GM23338 (cell line): ENCODE measurements at regions not wholly inside any gene's neighbourhood (a gene's known extent, or its start where the extent isn't known, plus 50 kb on each side); places are given as distances from the start of the nearest gene placed in this dataset.

ENCODE experiments used
- ATAC-seq: fragments of 200-7000 bp; cut with Tn5 transposase; 3 replicates; pipeline ENCODE4 v1.9.1; 2020
- DNase-seq: peaks from one replicate; pipeline ENCODE4 v3.0.0-alpha.2; 2015; ENCODE audit warnings: low spot score
- H2AFZ ChIP-seq: fragments of 200-600 bp; sonication (generic); 2 replicates; pipeline ENCODE4 v1.8.0; 2016; ENCODE audit warnings: antibody characterized with exemption, mild to moderate bottlenecking, moderate library complexity
- H3F3A ChIP-seq: fragments of 200-600 bp; sonication (generic); replicated peaks from 2 replicates; pipeline ENCODE4 v1.8.0; 2017; ENCODE audit warnings: antibody characterized with exemption, mixed run types, low read depth
- H3K27ac ChIP-seq: fragments of 200-600 bp; sonication (generic); 2 replicates; pipeline ENCODE4 v1.6.1; 2016; ENCODE audit warnings: low read depth
- H3K27me3 ChIP-seq: fragments of 200-600 bp; sonication (generic); 2 replicates; pipeline ENCODE4 v1.8.0; 2016; ENCODE audit warnings: mild to moderate bottlenecking, mixed run types, moderate library complexity; ENCODE audit not compliant: insufficient read depth
- H3K36me3 ChIP-seq: fragments of 200-600 bp; sonication (generic); 2 replicates; pipeline ENCODE4 v1.8.0; 2016; ENCODE audit warnings: mild to moderate bottlenecking; ENCODE audit not compliant: insufficient read depth
- H3K4me1 ChIP-seq: fragments of 200-600 bp; sonication (generic); 2 replicates; pipeline ENCODE4 v1.8.0; 2016; ENCODE audit warnings: mild to moderate bottlenecking, moderate library complexity; ENCODE audit not compliant: insufficient read depth
- H3K4me2 ChIP-seq: fragments of 200-600 bp; sonication (generic); 2 replicates; pipeline ENCODE4 v1.7.1; 2017; ENCODE audit warnings: mixed run types
- H3K4me3 ChIP-seq: fragments of 200-600 bp; sonication (generic); 2 replicates; pipeline ENCODE4 v1.6.1; 2016; ENCODE audit warnings: mixed run types
- H3K79me2 ChIP-seq: fragments of 200-600 bp; sonication (generic); replicated peaks from 2 replicates; pipeline ENCODE4 v1.8.0; 2017; ENCODE audit warnings: mild to moderate bottlenecking; ENCODE audit not compliant: insufficient read depth
- H3K9me2 ChIP-seq: fragments of 200-600 bp; sonication (generic); 2 replicates; pipeline ENCODE4 v1.8.0; 2017; ENCODE audit not compliant: insufficient read depth
- H4K20me1 ChIP-seq: fragments of 200-600 bp; sonication (generic); replicated peaks from 2 replicates; pipeline ENCODE4 v1.8.0; 2017; ENCODE audit warnings: mild to moderate bottlenecking; ENCODE audit not compliant: insufficient read depth
- H3K27ac Mint-ChIP-seq: 2 replicates; pipeline ENCODE4 v1.8.0; 2020; ENCODE audit warnings: inconsistent platforms, mild to moderate bottlenecking, moderate library complexity, mixed read lengths
- H3K27me3 Mint-ChIP-seq: 3 replicates; pipeline ENCODE4 v1.8.0; 2022; ENCODE audit warnings: low read depth, mild to moderate bottlenecking, moderate library complexity, mixed read lengths, inconsistent platforms; ENCODE audit not compliant: insufficient read depth, poor library complexity
- H3K36me3 Mint-ChIP-seq: 3 replicates; pipeline ENCODE4 v1.8.0; 2021; ENCODE audit warnings: low read depth, mild to moderate bottlenecking, inconsistent platforms, moderate library complexity, mixed read lengths
- H3K4me1 Mint-ChIP-seq: 3 replicates; pipeline ENCODE4 v1.8.0; 2020; ENCODE audit warnings: mild to moderate bottlenecking, inconsistent platforms, mixed read lengths
- H3K4me3 Mint-ChIP-seq: 3 replicates; pipeline ENCODE4 v1.8.0; 2021; ENCODE audit warnings: moderate library complexity, mild to moderate bottlenecking, inconsistent platforms, mixed read lengths
- H3K9me3 Mint-ChIP-seq: 3 replicates; pipeline ENCODE4 v1.8.0; 2020; ENCODE audit warnings: moderate library complexity, mild to moderate bottlenecking, inconsistent platforms, mixed read lengths
- CREB1 ChIP-seq: fragments of 250-450 bp; sonication (Bioruptor Pico); IDR thresholded peaks from 2 replicates; pipeline ENCODE4 v1.5.0; 2020; ENCODE audit warnings: low read depth, mild to moderate bottlenecking, moderate library complexity
- EZH2 ChIP-seq: fragments of 200-600 bp; sonication (generic); IDR thresholded peaks from one replicate; pipeline ENCODE4 v1.8.0; 2017; ENCODE audit warnings: antibody characterized with exemption, mild to moderate bottlenecking, low read depth; ENCODE audit not compliant: unreplicated experiment
- EZH2phosphoT487 ChIP-seq: fragments of 200-600 bp; sonication (generic); IDR thresholded peaks from one replicate; pipeline ENCODE4 v1.8.1; 2018; ENCODE audit warnings: antibody characterized with exemption; ENCODE audit not compliant: unreplicated experiment
- JUNB ChIP-seq: IDR thresholded peaks from one replicate; pipeline ENCODE4 v1.6.1; 2016; ENCODE audit warnings: antibody characterized with exemption; ENCODE audit not compliant: unreplicated experiment
- NANOG ChIP-seq: IDR thresholded peaks from 2 replicates; pipeline ENCODE4 v1.6.1; 2016; ENCODE audit warnings: antibody characterized with exemption, borderline replicate concordance
- POLR2AphosphoS5 ChIP-seq: IDR thresholded peaks from 2 replicates; pipeline ENCODE4 v1.6.1; 2016; ENCODE audit warnings: antibody characterized with exemption, low read depth
- STAT1 ChIP-seq: IDR thresholded peaks from one replicate; pipeline ENCODE4 v1.6.1; 2016; ENCODE audit warnings: antibody characterized with exemption; ENCODE audit not compliant: unreplicated experiment
- ZNF114 ChIP-seq: fragments of 250-450 bp; sonication (Bioruptor Pico); IDR thresholded peaks from 2 replicates; pipeline ENCODE4 v1.5.0; 2020; ENCODE audit warnings: mild to moderate bottlenecking, moderate library complexity
- ZNF331 ChIP-seq: fragments of 250-450 bp; sonication (Bioruptor Pico); IDR thresholded peaks from 2 replicates; pipeline ENCODE4 v1.5.0; 2020; ENCODE audit warnings: low read depth, mild to moderate bottlenecking, moderate library complexity
- TF ChIP-seq, protein P1 (sequence below), 2 experiments: fragments of 200-600 bp in 1 of 2; sonication (generic) in 1 of 2; conservative IDR thresholded peaks; 2 replicates each; pipeline versions ENCODE4 v1.5.1 to v1.6.1; 2016 to 2017; ENCODE audit warnings: antibody characterized with exemption in 2 of 2, low read depth in 2 of 2, mild to moderate bottlenecking in 2 of 2, moderate library complexity in 1 of 2
- TF ChIP-seq, protein P2 (sequence below): IDR thresholded peaks from 2 replicates; pipeline ENCODE4 v1.6.1; 2016; ENCODE audit warnings: antibody characterized with exemption
- TF ChIP-seq, protein P3 (sequence below): fragments of 250-450 bp; sonication (Bioruptor Pico); IDR thresholded peaks from 2 replicates; pipeline ENCODE4 v1.5.0; 2020; ENCODE audit warnings: mild to moderate bottlenecking, moderate library complexity

DNA sequence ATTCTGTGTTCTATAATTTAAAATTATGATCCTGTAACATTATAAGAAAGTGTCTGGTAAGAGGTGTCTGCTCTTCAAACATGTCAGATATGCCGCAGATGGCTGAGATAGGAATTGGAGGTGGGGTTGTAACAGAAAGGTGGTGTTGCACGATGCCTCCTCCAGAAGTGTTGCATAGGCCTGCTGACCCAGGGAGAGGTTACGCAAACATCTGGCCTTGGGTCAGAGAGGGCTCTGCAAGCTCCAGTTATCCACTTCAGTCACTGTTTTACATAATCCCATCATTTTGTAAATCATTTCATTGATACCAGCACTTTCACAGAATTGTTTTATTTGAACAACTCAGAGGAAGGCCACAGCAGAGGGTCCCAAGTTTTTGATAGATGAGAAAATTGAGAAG lies 256.5 kb downstream of the OSR1 start:
- H3K4me1 Mint-ChIP-seq = peaks cover 4% of the 10 kb centered on the region; the same call in 1 of the 3 replicates
- H3K4me3 ChIP-seq = no peak overlapping the region
- H3K4me3 Mint-ChIP-seq = no peak overlapping the region
- H3K9me2 ChIP-seq = no peaks in the 10 kb centered on the region
- H2AFZ ChIP-seq = no peak overlapping the region
- H3K36me3 Mint-ChIP-seq = no peaks in the 10 kb centered on the region
- no peak for DNase-seq
- no peaks in the 10 kb centered on the region for H3F3A ChIP-seq
- H3K27me3 ChIP-seq = no peaks in the 10 kb centered on the region
- no peak overlapping the region for H3K27ac Mint-ChIP-seq
- no peak overlapping the region for H3K4me2 ChIP-seq
- H3K4me1 ChIP-seq = no peaks in the 10 kb centered on the region
- no peaks in the 10 kb centered on the region for H3K36me3 ChIP-seq
- no peaks in the 10 kb centered on the region for H3K27me3 Mint-ChIP-seq
- H3K27ac ChIP-seq = no peak overlapping the region
- TF ChIP-seq JUNB (no peak), EZH2 (no peak), POLR2AphosphoS5 (no peak)
- TF ChIP-seq, protein P1, sequence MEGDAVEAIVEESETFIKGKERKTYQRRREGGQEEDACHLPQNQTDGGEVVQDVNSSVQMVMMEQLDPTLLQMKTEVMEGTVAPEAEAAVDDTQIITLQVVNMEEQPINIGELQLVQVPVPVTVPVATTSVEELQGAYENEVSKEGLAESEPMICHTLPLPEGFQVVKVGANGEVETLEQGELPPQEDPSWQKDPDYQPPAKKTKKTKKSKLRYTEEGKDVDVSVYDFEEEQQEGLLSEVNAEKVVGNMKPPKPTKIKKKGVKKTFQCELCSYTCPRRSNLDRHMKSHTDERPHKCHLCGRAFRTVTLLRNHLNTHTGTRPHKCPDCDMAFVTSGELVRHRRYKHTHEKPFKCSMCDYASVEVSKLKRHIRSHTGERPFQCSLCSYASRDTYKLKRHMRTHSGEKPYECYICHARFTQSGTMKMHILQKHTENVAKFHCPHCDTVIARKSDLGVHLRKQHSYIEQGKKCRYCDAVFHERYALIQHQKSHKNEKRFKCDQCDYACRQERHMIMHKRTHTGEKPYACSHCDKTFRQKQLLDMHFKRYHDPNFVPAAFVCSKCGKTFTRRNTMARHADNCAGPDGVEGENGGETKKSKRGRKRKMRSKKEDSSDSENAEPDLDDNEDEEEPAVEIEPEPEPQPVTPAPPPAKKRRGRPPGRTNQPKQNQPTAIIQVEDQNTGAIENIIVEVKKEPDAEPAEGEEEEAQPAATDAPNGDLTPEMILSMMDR (conservative IDR thresholded peaks at IDR 0.05; ENCODE audit: low read depth in 2 of 2) = no peak
- TF ChIP-seq, protein P2, sequence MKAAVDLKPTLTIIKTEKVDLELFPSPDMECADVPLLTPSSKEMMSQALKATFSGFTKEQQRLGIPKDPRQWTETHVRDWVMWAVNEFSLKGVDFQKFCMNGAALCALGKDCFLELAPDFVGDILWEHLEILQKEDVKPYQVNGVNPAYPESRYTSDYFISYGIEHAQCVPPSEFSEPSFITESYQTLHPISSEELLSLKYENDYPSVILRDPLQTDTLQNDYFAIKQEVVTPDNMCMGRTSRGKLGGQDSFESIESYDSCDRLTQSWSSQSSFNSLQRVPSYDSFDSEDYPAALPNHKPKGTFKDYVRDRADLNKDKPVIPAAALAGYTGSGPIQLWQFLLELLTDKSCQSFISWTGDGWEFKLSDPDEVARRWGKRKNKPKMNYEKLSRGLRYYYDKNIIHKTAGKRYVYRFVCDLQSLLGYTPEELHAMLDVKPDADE = no peak
- no peaks in the 10 kb centered on the region for H4K20me1 ChIP-seq
- H3K79me2 ChIP-seq = no peaks in the 10 kb centered on the region
- no peaks in the 10 kb centered on the region for H3K9me3 Mint-ChIP-seq
- no peak for ATAC-seq

DNA sequence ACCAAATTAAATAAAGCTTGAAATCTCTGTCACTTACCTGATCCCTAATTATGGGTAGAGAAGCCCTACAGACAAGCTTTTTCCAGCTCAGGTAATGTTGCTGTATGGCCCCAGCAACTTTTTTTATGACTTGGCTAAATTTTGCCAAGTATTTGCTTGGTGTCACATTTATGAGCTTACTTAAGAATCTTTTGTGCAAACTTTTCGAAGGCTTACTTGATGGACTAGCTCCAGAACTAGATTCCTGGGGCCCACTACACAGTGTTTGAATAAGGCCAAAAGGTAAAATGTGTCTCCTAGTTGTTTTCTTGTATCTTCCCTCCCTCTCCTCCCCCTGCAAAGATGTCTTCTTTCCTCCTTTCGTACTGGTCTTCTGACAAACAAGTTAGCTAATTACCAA lies 257.9 kb downstream of the OSR1 start:
- Mint-ChIP-seq H3K27me3 (no peaks in the 10 kb centered on the region), H3K4me1 (peaks cover 4% of the 10 kb centered on the region; the same call in 1 of the 3 replicates), H3K9me3 (no peaks in the 10 kb centered on the region), H3K4me3 (no peak overlapping the region), H3K27ac (no peak overlapping the region), H3K36me3 (no peaks in the 10 kb centered on the region)
- Histone ChIP-seq H3K36me3 (no peaks in the 10 kb centered on the region), H3K4me1 (no peaks in the 10 kb centered on the region), H3K79me2 (no peaks in the 10 kb centered on the region), H3K27me3 (no peaks in the 10 kb centered on the region), H2AFZ (no peak overlapping the region), H3K4me3 (no peak overlapping the region), H4K20me1 (no peaks in the 10 kb centered on the region), H3K27ac (no peak overlapping the region), H3K9me2 (no peaks in the 10 kb centered on the region), H3K4me2 (no peak overlapping the region), H3F3A (no peaks in the 10 kb centered on the region)
- no peak for DNase-seq
- no peak for ATAC-seq
- TF ChIP-seq STAT1 (no peak), ZNF114 (no peak), CREB1 (no peak), ZNF331 (CRISPR knock-in tag) (no peak), EZH2 (no peak), EZH2phosphoT487 (no peak), NANOG (no peak), JUNB (no peak)
- TF ChIP-seq, protein P2 = no peak
- TF ChIP-seq, protein P3, sequence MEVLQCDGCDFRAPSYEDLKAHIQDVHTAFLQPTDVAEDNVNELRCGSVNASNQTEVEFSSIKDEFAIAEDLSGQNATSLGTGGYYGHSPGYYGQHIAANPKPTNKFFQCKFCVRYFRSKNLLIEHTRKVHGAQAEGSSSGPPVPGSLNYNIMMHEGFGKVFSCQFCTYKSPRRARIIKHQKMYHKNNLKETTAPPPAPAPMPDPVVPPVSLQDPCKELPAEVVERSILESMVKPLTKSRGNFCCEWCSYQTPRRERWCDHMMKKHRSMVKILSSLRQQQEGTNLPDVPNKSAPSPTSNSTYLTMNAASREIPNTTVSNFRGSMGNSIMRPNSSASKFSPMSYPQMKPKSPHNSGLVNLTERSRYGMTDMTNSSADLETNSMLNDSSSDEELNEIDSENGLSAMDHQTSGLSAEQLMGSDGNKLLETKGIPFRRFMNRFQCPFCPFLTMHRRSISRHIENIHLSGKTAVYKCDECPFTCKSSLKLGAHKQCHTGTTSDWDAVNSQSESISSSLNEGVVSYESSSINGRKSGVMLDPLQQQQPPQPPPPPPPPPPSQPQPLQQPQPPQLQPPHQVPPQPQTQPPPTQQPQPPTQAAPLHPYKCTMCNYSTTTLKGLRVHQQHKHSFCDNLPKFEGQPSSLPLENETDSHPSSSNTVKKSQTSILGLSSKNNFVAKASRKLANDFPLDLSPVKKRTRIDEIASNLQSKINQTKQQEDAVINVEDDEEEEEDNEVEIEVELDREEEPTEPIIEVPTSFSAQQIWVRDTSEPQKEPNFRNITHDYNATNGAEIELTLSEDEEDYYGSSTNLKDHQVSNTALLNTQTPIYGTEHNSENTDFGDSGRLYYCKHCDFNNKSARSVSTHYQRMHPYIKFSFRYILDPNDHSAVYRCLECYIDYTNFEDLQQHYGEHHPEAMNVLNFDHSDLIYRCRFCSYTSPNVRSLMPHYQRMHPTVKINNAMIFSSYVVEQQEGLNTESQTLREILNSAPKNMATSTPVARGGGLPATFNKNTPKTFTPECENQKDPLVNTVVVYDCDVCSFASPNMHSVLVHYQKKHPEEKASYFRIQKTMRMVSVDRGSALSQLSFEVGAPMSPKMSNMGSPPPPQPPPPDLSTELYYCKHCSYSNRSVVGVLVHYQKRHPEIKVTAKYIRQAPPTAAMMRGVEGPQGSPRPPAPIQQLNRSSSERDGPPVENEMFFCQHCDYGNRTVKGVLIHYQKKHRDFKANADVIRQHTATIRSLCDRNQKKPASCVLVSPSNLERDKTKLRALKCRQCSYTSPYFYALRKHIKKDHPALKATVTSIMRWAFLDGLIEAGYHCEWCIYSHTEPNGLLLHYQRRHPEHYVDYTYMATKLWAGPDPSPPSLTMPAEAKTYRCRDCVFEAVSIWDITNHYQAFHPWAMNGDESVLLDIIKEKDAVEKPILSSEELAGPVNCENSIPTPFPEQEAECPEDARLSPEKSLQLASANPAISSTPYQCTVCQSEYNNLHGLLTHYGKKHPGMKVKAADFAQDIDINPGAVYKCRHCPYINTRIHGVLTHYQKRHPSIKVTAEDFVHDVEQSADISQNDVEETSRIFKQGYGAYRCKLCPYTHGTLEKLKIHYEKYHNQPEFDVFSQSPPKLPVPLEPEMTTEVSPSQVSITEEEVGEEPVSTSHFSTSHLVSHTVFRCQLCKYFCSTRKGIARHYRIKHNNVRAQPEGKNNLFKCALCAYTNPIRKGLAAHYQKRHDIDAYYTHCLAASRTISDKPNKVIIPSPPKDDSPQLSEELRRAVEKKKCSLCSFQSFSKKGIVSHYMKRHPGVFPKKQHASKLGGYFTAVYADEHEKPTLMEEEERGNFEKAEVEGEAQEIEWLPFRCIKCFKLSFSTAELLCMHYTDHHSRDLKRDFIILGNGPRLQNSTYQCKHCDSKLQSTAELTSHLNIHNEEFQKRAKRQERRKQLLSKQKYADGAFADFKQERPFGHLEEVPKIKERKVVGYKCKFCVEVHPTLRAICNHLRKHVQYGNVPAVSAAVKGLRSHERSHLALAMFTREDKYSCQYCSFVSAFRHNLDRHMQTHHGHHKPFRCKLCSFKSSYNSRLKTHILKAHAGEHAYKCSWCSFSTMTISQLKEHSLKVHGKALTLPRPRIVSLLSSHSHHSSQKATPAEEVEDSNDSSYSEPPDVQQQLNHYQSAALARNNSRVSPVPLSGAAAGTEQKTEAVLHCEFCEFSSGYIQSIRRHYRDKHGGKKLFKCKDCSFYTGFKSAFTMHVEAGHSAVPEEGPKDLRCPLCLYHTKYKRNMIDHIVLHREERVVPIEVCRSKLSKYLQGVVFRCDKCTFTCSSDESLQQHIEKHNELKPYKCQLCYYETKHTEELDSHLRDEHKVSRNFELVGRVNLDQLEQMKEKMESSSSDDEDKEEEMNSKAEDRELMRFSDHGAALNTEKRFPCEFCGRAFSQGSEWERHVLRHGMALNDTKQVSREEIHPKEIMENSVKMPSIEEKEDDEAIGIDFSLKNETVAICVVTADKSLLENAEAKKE (CRISPR knock-in tag) = no peak
